22Rv1 (cell line): ENCODE measurements at regions not wholly inside any gene's neighbourhood (a gene's known extent, or its start where the extent isn't known, plus 50 kb on each side); places are given as distances from the start of the nearest gene placed in this dataset.

ENCODE experiments used
- H3K27ac ChIP-seq: fragments of 450-650 bp; 2 replicates; pipeline ENCODE4 v1.5.1; 2017
- CTCF ChIP-seq: fragments of 450-650 bp; IDR thresholded peaks from 2 replicates; pipeline ENCODE4 v1.5.1; 2017; ENCODE audit warnings: mild to moderate bottlenecking
- ZFX ChIP-seq: fragments of 450-650 bp; IDR thresholded peaks from 2 replicates; pipeline ENCODE4 v1.6.1; 2017; ENCODE audit warnings: antibody characterized with exemption, borderline replicate concordance

- no peak for TF ChIP-seq ZFX
- no peak for TF ChIP-seq CTCF
- no peak overlapping the region for H3K27ac ChIP-seq
Measured at GRCh38 chr2:143852759-143853158, 667.2 kb downstream of the ZEB2 start.

- no peak for TF ChIP-seq CTCF
- no peak for TF ChIP-seq ZFX
- H3K27ac ChIP-seq: no peak overlapping the region
Measured at GRCh38 chr2:143850084-143850483, 669.8 kb downstream of the ZEB2 start.

GRCh38 chr2:143847257-143847656 lies 672.7 kb downstream of the ZEB2 start:
- TF ChIP-seq ZFX (no peak), CTCF (no peak)

GRCh38 chr2:143844986-143845385 lies 674.9 kb downstream of the ZEB2 start:
- H3K27ac ChIP-seq: no peak overlapping the region
- TF ChIP-seq CTCF: no peak
- no peak for TF ChIP-seq ZFX

More at GRCh38 chr2:143847257-143847656, 672.7 kb downstream of the ZEB2 start:
- H3K27ac ChIP-seq: no peak overlapping the region

- no peak for TF ChIP-seq ZFX
- no peak for TF ChIP-seq CTCF
- no peak overlapping the region for H3K27ac ChIP-seq
Measured at GRCh38 chr2:143843686-143844085, 676.2 kb downstream of the ZEB2 start.

GRCh38 chr2:143842836-143843235 lies 677.1 kb downstream of the ZEB2 start:
- no peak for TF ChIP-seq ZFX
- TF ChIP-seq CTCF: no peak
- no peak overlapping the region for H3K27ac ChIP-seq

- no peak for TF ChIP-seq ZFX
- TF ChIP-seq CTCF: no peak
- no peak overlapping the region for H3K27ac ChIP-seq
Measured at GRCh38 chr2:143841935-143842334, 678.0 kb downstream of the ZEB2 start.
